ENCODE measurements at regions not wholly inside any gene's neighbourhood (a gene's known extent, or its start where the extent isn't known, plus 50 kb on each side); places are given as distances from the start of the nearest gene placed in this dataset.

DNA sequence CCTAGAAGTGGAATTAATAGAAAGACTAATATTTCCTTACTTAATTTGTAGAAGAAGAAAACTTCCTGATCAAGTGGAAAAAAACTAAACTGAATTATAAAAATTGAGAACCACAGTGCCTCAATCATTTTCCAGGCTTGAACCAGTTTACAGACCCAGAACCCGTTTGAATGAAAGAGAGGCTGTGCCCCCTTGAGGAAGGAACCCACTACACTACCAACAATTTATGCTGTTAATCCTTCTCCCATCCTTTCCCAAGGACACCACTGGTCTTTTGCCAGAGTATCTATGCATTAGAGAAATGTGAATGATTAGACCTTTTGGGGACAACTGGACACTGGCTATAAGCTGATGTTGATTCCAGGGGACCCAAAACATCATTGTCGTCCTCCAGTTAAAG lies 842.6 kb downstream of the TECRL start:
- no peaks in the 10 kb centered on the region for H3K9me2 ChIP-seq
- 3% methylated on average over 2 of the region's 2 CpGs for WGBS (ENCODE audit: low lambda C conversion rate)
- ChIA-PET POLR2A (no interaction called here), CTCF (interaction anchor here (1.2 kb wide), 1 partner anchor 14 kb away, joined by 3 read pairs; no protein-coding TSS in a partner anchor)
- H3K9ac ChIP-seq = no peak overlapping the region
- no peak overlapping the region for H3K27ac ChIP-seq (ENCODE audit: low read depth in 2 of 2, low read length in 1 of 2)
- H4K20me1 ChIP-seq (ENCODE audit: insufficient read depth) = no peaks in the 10 kb centered on the region
- H3F3A ChIP-seq (replicated peaks; ENCODE audit: insufficient read depth) = no peaks in the 10 kb centered on the region
- no peaks in the 10 kb centered on the region for H3K27me3 ChIP-seq (ENCODE audit: insufficient read depth)
- H3K9me3 ChIP-seq = no peaks in the 10 kb centered on the region
- no peaks in the 10 kb centered on the region for H3K79me2 ChIP-seq (ENCODE audit: insufficient read depth)
- H3K36me3 ChIP-seq (replicated peaks in 1 of 2; ENCODE audit: control insufficient read depth in 1 of 2, insufficient read depth in 2 of 2, low read length in 1 of 2) = no peaks in the 10 kb centered on the region
- TF ChIP-seq EZH2phosphoT487 (IDR thresholded peaks at IDR 0.05; ENCODE audit: borderline replicate concordance, low read depth) (no peak), FOSL2 (IDR thresholded peaks at IDR 0.05; ENCODE audit: borderline replicate concordance, low read depth) (no peak), GABPA (IDR thresholded peaks at IDR 0.05; ENCODE audit: low read depth) (no peak), RXRA (IDR thresholded peaks at IDR 0.05; ENCODE audit: borderline replicate concordance, low read depth) (no peak), MXI1 (IDR thresholded peaks at IDR 0.05; ENCODE audit: low read depth, low read length) (no peak), GATA2 (CRISPR knock-in tag; IDR thresholded peaks at IDR 0.05) (no peak), RAD21 (IDR thresholded peaks at IDR 0.05; ENCODE audit: low read length) (no peak), NRF1 (IDR thresholded peaks at IDR 0.05; ENCODE audit: low read depth, low read length) (no peak), CHD2 (IDR thresholded peaks at IDR 0.05; ENCODE audit: low read length, partially characterized antibody) (no peak), YY1 (IDR thresholded peaks at IDR 0.05; ENCODE audit: low read depth) (no peak), TAF1 (IDR thresholded peaks at IDR 0.05; ENCODE audit: borderline replicate concordance, low read depth, low read length) (no peak), MEF2A (IDR thresholded peaks at IDR 0.05; ENCODE audit: borderline replicate concordance, low read depth) (no peak), SIN3A (IDR thresholded peaks at IDR 0.05; ENCODE audit: borderline replicate concordance, low read depth, low read length) (no peak)
- TF ChIP-seq, protein P1, sequence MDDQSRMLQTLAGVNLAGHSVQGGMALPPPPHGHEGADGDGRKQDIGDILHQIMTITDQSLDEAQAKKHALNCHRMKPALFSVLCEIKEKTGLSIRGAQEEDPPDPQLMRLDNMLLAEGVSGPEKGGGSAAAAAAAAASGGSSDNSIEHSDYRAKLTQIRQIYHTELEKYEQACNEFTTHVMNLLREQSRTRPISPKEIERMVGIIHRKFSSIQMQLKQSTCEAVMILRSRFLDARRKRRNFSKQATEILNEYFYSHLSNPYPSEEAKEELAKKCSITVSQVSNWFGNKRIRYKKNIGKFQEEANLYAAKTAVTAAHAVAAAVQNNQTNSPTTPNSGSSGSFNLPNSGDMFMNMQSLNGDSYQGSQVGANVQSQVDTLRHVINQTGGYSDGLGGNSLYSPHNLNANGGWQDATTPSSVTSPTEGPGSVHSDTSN (IDR thresholded peaks at IDR 0.05) = no peak
- TF ChIP-seq, protein P2, sequence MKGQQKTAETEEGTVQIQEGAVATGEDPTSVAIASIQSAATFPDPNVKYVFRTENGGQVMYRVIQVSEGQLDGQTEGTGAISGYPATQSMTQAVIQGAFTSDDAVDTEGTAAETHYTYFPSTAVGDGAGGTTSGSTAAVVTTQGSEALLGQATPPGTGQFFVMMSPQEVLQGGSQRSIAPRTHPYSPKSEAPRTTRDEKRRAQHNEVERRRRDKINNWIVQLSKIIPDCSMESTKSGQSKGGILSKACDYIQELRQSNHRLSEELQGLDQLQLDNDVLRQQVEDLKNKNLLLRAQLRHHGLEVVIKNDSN (IDR thresholded peaks at IDR 0.05; ENCODE audit: borderline replicate concordance, low read depth) = no peak
- H2AFZ ChIP-seq (ENCODE audit: low read depth) = no peak overlapping the region
- H3K4me1 ChIP-seq (ENCODE audit: control insufficient read depth in 1 of 2, insufficient read depth in 2 of 2, low read depth in 1 of 2, low read length in 1 of 2) = no peaks in the 10 kb centered on the region; a peak in 1 of 4 replicates
- DNase-seq = no peak
- no peak overlapping the region for H3K4me2 ChIP-seq
- H3K4me3 ChIP-seq (ENCODE audit: low read depth in 2 of 2, low read length in 1 of 2) = no peak overlapping the region

DNA sequence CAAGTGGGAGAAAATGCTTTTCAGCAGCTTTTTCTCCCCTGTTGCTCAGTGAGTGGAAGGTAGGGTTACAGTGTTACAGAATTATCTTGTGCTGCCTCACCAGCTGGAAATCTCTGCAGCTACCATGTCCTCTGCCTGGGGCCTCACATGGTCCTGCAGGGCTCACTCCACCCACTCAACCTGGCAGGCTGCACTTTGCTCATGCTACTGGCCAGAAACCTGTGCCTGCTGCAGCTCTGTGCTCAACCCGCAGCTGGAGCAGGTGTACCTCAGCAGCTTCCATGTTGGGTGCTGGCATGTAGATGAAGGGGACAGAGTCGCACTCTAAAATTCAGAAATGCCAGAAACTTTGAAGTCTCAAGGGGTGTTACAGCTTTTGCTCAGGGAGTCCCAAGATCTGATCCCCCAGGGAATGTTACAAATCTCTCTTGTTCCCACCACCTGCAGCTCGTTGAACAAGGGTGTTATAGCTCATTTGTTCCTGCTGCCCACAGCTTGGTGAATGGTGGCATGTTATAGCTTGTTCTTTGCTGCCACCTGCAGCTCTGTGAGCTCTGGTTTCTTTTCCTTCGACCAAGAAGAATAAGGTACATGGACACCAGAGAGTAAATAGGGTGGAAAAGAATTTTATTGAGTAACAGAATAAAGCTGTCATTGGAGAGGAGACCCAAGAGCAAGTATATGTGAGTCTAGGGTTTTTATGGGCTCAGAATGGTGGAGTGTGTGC lies 845.8 kb downstream of the TECRL start:
- WGBS (ENCODE audit: low lambda C conversion rate) = 6% methylated on average over 4 of the region's 4 CpGs
- DNase-seq = no peak
- Histone ChIP-seq H3K79me2 (ENCODE audit: insufficient read depth) (no peaks in the 10 kb centered on the region), H3K4me2 (no peak overlapping the region), H2AFZ (ENCODE audit: low read depth) (no peak overlapping the region), H4K20me1 (ENCODE audit: insufficient read depth) (no peaks in the 10 kb centered on the region), H3F3A (replicated peaks; ENCODE audit: insufficient read depth) (no peaks in the 10 kb centered on the region), H3K36me3 (replicated peaks in 1 of 2; ENCODE audit: control insufficient read depth in 1 of 2, insufficient read depth in 2 of 2, low read length in 1 of 2) (no peaks in the 10 kb centered on the region), H3K27ac (ENCODE audit: low read depth in 2 of 2, low read length in 1 of 2) (no peak overlapping the region), H3K4me3 (ENCODE audit: low read depth in 2 of 2, low read length in 1 of 2) (no peak overlapping the region), H3K9ac (no peak overlapping the region), H3K9me2 (no peaks in the 10 kb centered on the region), H3K27me3 (ENCODE audit: insufficient read depth) (no peaks in the 10 kb centered on the region), H3K9me3 (no peaks in the 10 kb centered on the region), H3K4me1 (ENCODE audit: control insufficient read depth in 1 of 2, insufficient read depth in 2 of 2, low read depth in 1 of 2, low read length in 1 of 2) (no peaks in the 10 kb centered on the region; a peak in 1 of 4 replicates)
- ChIA-PET CTCF (interaction anchor here (0.6 to 1.4 kb wide), 7 partner anchors 10 to 852 kb away, joined by 3 to 6 read pairs (median 3); no protein-coding TSS in a partner anchor), POLR2A (no interaction called here)
- no peak for TF ChIP-seq TEAD4 (IDR thresholded peaks at IDR 0.05; ENCODE audit: borderline replicate concordance, insufficient read depth)
- peak; percentile 33; the same call in 1 of the 2 replicates for TF ChIP-seq SMC3 (IDR thresholded peaks at IDR 0.05; ENCODE audit: low read depth, low read length)
- TF ChIP-seq RAD21 (IDR thresholded peaks at IDR 0.05; ENCODE audit: low read length) = peak; percentile 77
- TF ChIP-seq, protein P3, sequence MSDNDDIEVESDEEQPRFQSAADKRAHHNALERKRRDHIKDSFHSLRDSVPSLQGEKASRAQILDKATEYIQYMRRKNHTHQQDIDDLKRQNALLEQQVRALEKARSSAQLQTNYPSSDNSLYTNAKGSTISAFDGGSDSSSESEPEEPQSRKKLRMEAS (IDR thresholded peaks at IDR 0.05; ENCODE audit: low read depth) = no peak
